Central memory CD8-positive, alpha-beta T cell (primary cell): ENCODE measurements at regions not wholly inside any gene's neighbourhood (a gene's known extent, or its start where the extent isn't known, plus 50 kb on each side); places are given as distances from the start of the nearest gene placed in this dataset.

Source experiments
- ATAC-seq: fragments of 150-1000 bp; cut with Tn5 transposase; replicated peaks from 2 replicates; pipeline ENCODE4 v1.10.0; 2022; ENCODE audit warnings: mild to moderate bottlenecking, moderate FRiP score, moderate number of reproducible peaks; ENCODE audit not compliant: poor library complexity, severe bottlenecking; ENCODE audit errors: extremely low read depth
- DNase-seq, 2 donors: peaks; one replicate each; pipeline ENCODE4 v3.0.0; 2021; ENCODE audit warnings: low spot score in 2 of 2
- H3K27ac Mint-ChIP-seq: one replicate; pipeline ENCODE4 v1.8.0; 2022; ENCODE audit warnings: low read depth, mild to moderate bottlenecking, moderate library complexity, mixed read lengths
- H3K27me3 Mint-ChIP-seq: one replicate; pipeline ENCODE4 v1.8.0; 2022; ENCODE audit warnings: mixed read lengths
- H3K36me3 Mint-ChIP-seq: one replicate; pipeline ENCODE4 v1.8.0; 2022; ENCODE audit warnings: mild to moderate bottlenecking, moderate library complexity, mixed read lengths; ENCODE audit not compliant: insufficient read depth
- H3K4me1 Mint-ChIP-seq: one replicate; pipeline ENCODE4 v1.8.0; 2022; ENCODE audit warnings: mixed read lengths
- H3K4me3 Mint-ChIP-seq: one replicate; pipeline ENCODE4 v1.8.0; 2022; ENCODE audit warnings: mild to moderate bottlenecking, moderate library complexity, mixed read lengths
- H3K9me3 Mint-ChIP-seq: one replicate; pipeline ENCODE4 v1.8.0; 2022; ENCODE audit warnings: mixed read lengths

- ATAC-seq = no peak
- DNase-seq = no peak
- Mint-ChIP-seq H3K4me3 (no peak overlapping the region), H3K27ac (no peak overlapping the region), H3K36me3 (no peaks in the 10 kb centered on the region), H3K9me3 (peaks cover 6% of the 10 kb centered on the region), H3K4me1 (no peaks in the 10 kb centered on the region), H3K27me3 (no peaks in the 10 kb centered on the region)
Measured at GRCh38 chr11:129595038-129595962, 219.7 kb downstream of the BARX2 start.

GRCh38 chr11:129596351-129596750, 219.3 kb upstream of the TMEM45B start:
- no peak overlapping the region for H3K4me3 Mint-ChIP-seq
- DNase-seq (no peak), ATAC-seq (no peak)
- H3K4me1 Mint-ChIP-seq = no peaks in the 10 kb centered on the region
- H3K36me3 Mint-ChIP-seq = no peaks in the 10 kb centered on the region
- H3K9me3 Mint-ChIP-seq = peaks cover 6% of the 10 kb centered on the region
- H3K27me3 Mint-ChIP-seq = no peaks in the 10 kb centered on the region
- no peak overlapping the region for H3K27ac Mint-ChIP-seq

GRCh38 chr11:129598378-129598777, 217.3 kb upstream of the TMEM45B start:
- no peak for ATAC-seq
- no peaks in the 10 kb centered on the region for H3K27me3 Mint-ChIP-seq
- H3K4me1 Mint-ChIP-seq = no peaks in the 10 kb centered on the region
- H3K27ac Mint-ChIP-seq = no peak overlapping the region
- peaks cover 6% of the 10 kb centered on the region for H3K9me3 Mint-ChIP-seq
- no peak for DNase-seq
- no peak overlapping the region for H3K4me3 Mint-ChIP-seq
- no peaks in the 10 kb centered on the region for H3K36me3 Mint-ChIP-seq

DNA sequence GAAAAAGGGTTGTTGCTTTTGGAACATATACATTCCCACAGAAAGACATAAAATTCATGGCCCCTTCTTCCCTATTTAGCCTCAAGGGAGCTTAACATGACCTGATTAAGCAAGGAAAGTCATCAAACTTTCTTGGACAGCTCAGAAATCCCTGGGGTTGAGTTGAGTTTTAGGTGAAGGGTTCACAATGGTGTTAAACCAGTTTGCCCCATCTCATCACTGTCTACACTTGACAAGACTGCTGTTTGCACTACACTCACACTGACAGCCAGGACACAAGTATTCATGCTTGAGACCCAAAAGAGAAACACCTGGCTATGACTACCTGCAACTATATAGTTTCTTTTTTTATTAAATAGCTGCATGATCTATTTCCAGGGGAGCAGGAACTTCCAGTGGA, 209.8 kb upstream of the TMEM45B start:
- Mint-ChIP-seq H3K27ac (no peak overlapping the region), H3K36me3 (no peaks in the 10 kb centered on the region), H3K27me3 (no peaks in the 10 kb centered on the region), H3K4me3 (no peak overlapping the region), H3K9me3 (no peaks in the 10 kb centered on the region), H3K4me1 (no peaks in the 10 kb centered on the region)
- ATAC-seq (no peak), DNase-seq (no peak)

DNA sequence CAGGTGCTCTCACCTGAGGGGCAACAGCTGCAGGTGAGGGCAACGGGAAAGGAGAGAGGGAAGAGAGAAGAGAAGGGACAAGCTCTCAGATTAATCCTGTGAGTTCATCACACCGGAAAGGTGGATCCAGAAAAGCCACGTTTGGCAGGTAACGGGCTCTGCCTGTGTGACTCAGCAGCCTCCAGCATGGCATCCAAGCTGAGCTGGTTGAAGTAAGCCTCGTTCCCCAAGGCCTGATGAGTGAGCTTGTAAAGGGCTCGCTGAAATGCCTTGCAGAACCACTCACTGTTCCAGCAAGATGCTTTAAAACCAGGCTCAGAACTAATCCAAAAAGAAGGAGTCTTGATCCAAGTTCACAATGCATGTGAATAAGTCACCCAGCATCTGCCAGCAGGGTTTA, 206.9 kb upstream of the TMEM45B start:
- Mint-ChIP-seq H3K4me1 (no peaks in the 10 kb centered on the region), H3K27me3 (no peaks in the 10 kb centered on the region), H3K27ac (no peak overlapping the region), H3K36me3 (no peaks in the 10 kb centered on the region), H3K9me3 (no peaks in the 10 kb centered on the region), H3K4me3 (no peak overlapping the region)
- DNase-seq = no peak
- ATAC-seq = no peak

- no peak overlapping the region for H3K27ac Mint-ChIP-seq
- H3K4me3 Mint-ChIP-seq = no peak overlapping the region
- DNase-seq (no peak), ATAC-seq (no peak)
- H3K27me3 Mint-ChIP-seq = no peaks in the 10 kb centered on the region
- no peaks in the 10 kb centered on the region for H3K4me1 Mint-ChIP-seq
- no peaks in the 10 kb centered on the region for H3K9me3 Mint-ChIP-seq
- H3K36me3 Mint-ChIP-seq = no peaks in the 10 kb centered on the region
Measured at GRCh38 chr11:129610125-129610524, 205.5 kb upstream of the TMEM45B start.

GRCh38 chr11:129610545-129610944, 205.1 kb upstream of the TMEM45B start:
- Mint-ChIP-seq H3K27me3 (no peaks in the 10 kb centered on the region), H3K9me3 (no peaks in the 10 kb centered on the region), H3K4me3 (no peak overlapping the region), H3K27ac (no peak overlapping the region), H3K36me3 (no peaks in the 10 kb centered on the region), H3K4me1 (no peaks in the 10 kb centered on the region)
- ATAC-seq (no peak), DNase-seq (no peak)

DNA sequence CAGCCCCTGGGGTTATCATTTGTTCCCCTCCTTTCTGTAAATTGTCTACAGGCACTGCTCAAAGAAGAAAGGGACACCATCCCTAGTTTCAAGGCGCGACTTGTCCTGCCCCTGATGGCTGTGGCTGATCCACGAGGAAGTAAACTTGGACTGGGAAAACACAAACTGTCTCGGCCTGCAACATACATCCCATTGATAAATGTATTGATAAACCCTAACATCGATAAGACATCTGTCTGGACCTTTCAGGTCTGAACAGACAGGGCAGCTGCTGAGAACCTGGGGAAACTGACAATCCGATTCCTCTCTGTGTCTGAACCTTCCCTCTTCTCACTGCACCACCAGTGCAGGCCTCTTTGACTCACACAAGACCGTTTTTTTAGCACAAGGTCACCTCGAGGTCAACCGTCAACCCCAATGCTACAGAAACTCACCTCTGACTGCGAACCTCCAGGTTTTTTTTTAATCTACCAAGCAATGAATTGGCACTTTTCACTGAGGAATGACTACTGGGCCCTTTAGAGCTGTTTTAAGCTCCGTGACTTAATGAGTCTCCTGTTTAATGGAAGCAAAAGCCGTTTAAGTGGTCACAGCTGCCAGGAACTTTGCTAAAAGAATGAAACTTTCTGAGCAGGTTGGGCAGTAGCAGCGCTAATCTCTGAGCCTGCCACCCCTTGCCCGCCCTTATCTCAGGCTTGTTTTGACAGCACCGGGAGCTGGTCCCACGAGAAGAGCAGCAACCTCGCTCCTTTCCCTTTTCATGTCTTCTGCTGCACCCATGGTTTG, 203.8 kb upstream of the TMEM45B start:
- no peaks in the 10 kb centered on the region for H3K4me1 Mint-ChIP-seq
- DNase-seq (no peak), ATAC-seq (no peak)
- no peaks in the 10 kb centered on the region for H3K9me3 Mint-ChIP-seq
- H3K36me3 Mint-ChIP-seq = no peaks in the 10 kb centered on the region
- no peak overlapping the region for H3K4me3 Mint-ChIP-seq
- H3K27me3 Mint-ChIP-seq = no peaks in the 10 kb centered on the region
- no peak overlapping the region for H3K27ac Mint-ChIP-seq

- H3K4me3 Mint-ChIP-seq = no peak overlapping the region
- no peak overlapping the region for H3K27ac Mint-ChIP-seq
- H3K4me1 Mint-ChIP-seq = no peaks in the 10 kb centered on the region
- no peaks in the 10 kb centered on the region for H3K27me3 Mint-ChIP-seq
- no peak for ATAC-seq
- H3K36me3 Mint-ChIP-seq = no peaks in the 10 kb centered on the region
- no peaks in the 10 kb centered on the region for H3K9me3 Mint-ChIP-seq
- no peak for DNase-seq
Measured at GRCh38 chr11:129612447-129612961, 203.1 kb upstream of the TMEM45B start.

GRCh38 chr11:129613071-129613470, 202.6 kb upstream of the TMEM45B start:
- H3K4me1 Mint-ChIP-seq = no peaks in the 10 kb centered on the region
- no peaks in the 10 kb centered on the region for H3K36me3 Mint-ChIP-seq
- no peak overlapping the region for H3K4me3 Mint-ChIP-seq
- no peak for ATAC-seq
- no peaks in the 10 kb centered on the region for H3K9me3 Mint-ChIP-seq
- DNase-seq = no peak
- H3K27ac Mint-ChIP-seq = no peak overlapping the region
- no peaks in the 10 kb centered on the region for H3K27me3 Mint-ChIP-seq

GRCh38 chr11:129614256-129614944, 201.2 kb upstream of the TMEM45B start:
- no peak overlapping the region for H3K27ac Mint-ChIP-seq
- ATAC-seq (no peak), DNase-seq (no peak)
- no peak overlapping the region for H3K4me3 Mint-ChIP-seq
- H3K27me3 Mint-ChIP-seq = no peaks in the 10 kb centered on the region
- H3K9me3 Mint-ChIP-seq = no peaks in the 10 kb centered on the region
- H3K4me1 Mint-ChIP-seq = no peaks in the 10 kb centered on the region
- no peaks in the 10 kb centered on the region for H3K36me3 Mint-ChIP-seq

- no peaks in the 10 kb centered on the region for H3K27me3 Mint-ChIP-seq
- H3K4me3 Mint-ChIP-seq = no peak overlapping the region
- H3K4me1 Mint-ChIP-seq = no peaks in the 10 kb centered on the region
- no peaks in the 10 kb centered on the region for H3K9me3 Mint-ChIP-seq
- no peak for ATAC-seq
- DNase-seq = no peak
- H3K27ac Mint-ChIP-seq = no peak overlapping the region
- no peaks in the 10 kb centered on the region for H3K36me3 Mint-ChIP-seq
Measured at GRCh38 chr11:129618046-129618569, 197.5 kb upstream of the TMEM45B start.
